ENCODE measurements at regions not wholly inside any gene's neighbourhood (a gene's known extent, or its start where the extent isn't known, plus 50 kb on each side); places are given as distances from the start of the nearest gene placed in this dataset.
"Not testable (repeated sequence)": the region's sequence is repeated elsewhere in the genome, so short reads cannot be mapped to it uniquely, and the experiment has no call there.

- ATAC-seq (replicated peaks); H3K36me3 Mint-ChIP-seq (ENCODE audit: insufficient read depth); H3K4me3 Mint-ChIP-seq; H3K4me1 Mint-ChIP-seq (ENCODE audit: low read depth in 2 of 2); H3K27ac Mint-ChIP-seq; DNase-seq; H3K9me3 Mint-ChIP-seq: not testable (repeated sequence)
- peaks cover 25 to 30% of the 10 kb centered on the region in 2 donors for H3K27me3 Mint-ChIP-seq
Measured at GRCh38 chr7:142448857-142449256, 191.0 kb upstream of the PRSS58 start.

- Mint-ChIP-seq H3K27me3 (peaks cover 22 to 23% of the 10 kb centered on the region in 2 donors), H3K4me3 (no peak overlapping the region), H3K4me1 (ENCODE audit: low read depth in 2 of 2) (peaks cover 0 to 10% of the 10 kb centered on the region in 2 donors), H3K9me3 (no peaks in the 10 kb centered on the region), H3K36me3 (ENCODE audit: insufficient read depth) (peaks cover 3% of the 10 kb centered on the region), H3K27ac (no peak overlapping the region)
- ATAC-seq (replicated peaks) (no peak), DNase-seq (no peak)
Measured at GRCh38 chr7:142447762-142448161, 189.9 kb upstream of the PRSS58 start.

- Mint-ChIP-seq H3K9me3 (no peaks in the 10 kb centered on the region), H3K4me1 (ENCODE audit: low read depth in 2 of 2) (peaks cover 0 to 20% of the 10 kb centered on the region in 2 donors), H3K36me3 (ENCODE audit: insufficient read depth) (no peaks in the 10 kb centered on the region), H3K27me3 (peaks cover 9 to 11% of the 10 kb centered on the region in 2 donors), H3K27ac (peak overlapping the region; percentile 54 to 68), H3K4me3 (no peak overlapping the region)
- DNase-seq (peak in 1 of 3 experiments; percentile 20), ATAC-seq (replicated peaks) (peak; percentile 51)
Measured at GRCh38 chr7:142445019-142445686, 187.3 kb upstream of the PRSS58 start.

DNA sequence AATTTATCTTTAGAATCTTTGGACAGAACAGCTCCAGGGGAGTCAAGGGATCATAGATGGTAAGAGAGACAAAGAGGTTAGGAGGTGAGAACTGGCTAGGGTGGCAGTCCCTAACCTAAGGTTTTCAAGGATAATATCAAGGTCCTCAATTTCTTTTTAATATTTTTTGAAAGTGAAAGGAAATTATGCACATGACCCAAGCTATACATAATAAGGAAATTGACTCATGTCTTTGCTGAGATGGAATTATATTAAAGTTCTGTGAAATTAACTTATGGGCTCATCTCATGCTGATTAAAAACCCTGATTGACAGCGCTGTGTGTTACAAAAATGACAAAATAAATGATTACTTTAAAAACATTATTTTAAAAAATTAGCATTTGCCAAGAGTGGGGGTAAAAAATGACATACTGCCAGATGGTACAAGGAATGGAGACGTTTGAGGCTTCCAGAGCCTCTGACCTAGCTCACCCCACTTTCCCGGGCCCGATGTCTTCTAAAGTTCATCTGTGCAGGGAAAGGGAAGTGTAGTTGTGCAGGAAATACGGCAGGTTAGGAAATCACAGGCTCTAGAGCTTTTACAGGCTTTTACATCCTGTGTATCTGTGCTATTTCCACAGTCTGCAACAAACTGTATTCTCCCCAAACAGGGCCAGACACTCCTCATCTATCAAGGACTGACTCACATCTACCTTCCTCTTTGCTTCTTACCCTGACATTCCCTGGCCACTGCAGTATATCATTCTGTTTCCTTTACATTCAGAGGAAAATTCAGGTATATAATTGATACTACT is 185.6 kb upstream of the PRSS58 start:
- Mint-ChIP-seq H3K9me3 (no peaks in the 10 kb centered on the region), H3K36me3 (ENCODE audit: insufficient read depth) (peaks cover under 1% of the 10 kb centered on the region), H3K27ac (no peak overlapping the region), H3K27me3 (peaks cover 6 to 9% of the 10 kb centered on the region in 2 donors), H3K4me1 (ENCODE audit: low read depth in 2 of 2) (peaks cover 0 to 24% of the 10 kb centered on the region in 2 donors), H3K4me3 (no peak overlapping the region)
- no peak for DNase-seq
- ATAC-seq (replicated peaks) = no peak

DNA sequence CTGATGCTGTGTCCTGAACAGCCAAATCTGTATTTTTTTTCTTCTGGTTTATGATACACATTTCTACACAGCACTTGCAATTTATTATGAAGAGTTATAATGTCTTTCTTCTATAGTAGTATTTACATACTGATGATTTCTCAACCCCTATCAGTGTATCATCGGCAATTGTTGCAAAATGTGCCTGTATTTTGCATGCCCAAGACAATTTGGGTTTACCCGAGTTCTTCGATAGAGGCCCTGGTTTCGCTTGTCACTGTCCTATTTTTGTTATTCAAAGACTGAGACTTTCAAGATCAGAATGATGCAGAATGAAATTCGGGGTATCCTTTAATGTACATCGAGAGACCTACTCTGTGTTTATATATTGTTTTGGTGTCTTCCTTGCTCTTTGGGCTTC is 184.5 kb upstream of the PRSS58 start:
- Mint-ChIP-seq H3K27ac (peak overlapping the region in 1 of 2 donors; percentile 0), H3K4me3 (no peak overlapping the region), H3K9me3 (no peaks in the 10 kb centered on the region), H3K4me1 (ENCODE audit: low read depth in 2 of 2) (peaks cover 0 to 26% of the 10 kb centered on the region in 2 donors), H3K36me3 (ENCODE audit: insufficient read depth) (peaks cover 3% of the 10 kb centered on the region), H3K27me3 (peaks cover 3 to 9% of the 10 kb centered on the region in 2 donors)
- no peak for DNase-seq
- no peak for ATAC-seq (replicated peaks)

GRCh38 chr7:142440906-142441411 is 183.1 kb upstream of the PRSS58 start:
- DNase-seq (no peak), ATAC-seq (replicated peaks) (peak; percentile 35)
- peaks cover 0 to 9% of the 10 kb centered on the region in 2 donors for H3K27me3 Mint-ChIP-seq
- H3K9me3 Mint-ChIP-seq = no peaks in the 10 kb centered on the region
- H3K27ac Mint-ChIP-seq = no peak overlapping the region
- H3K4me1 Mint-ChIP-seq (ENCODE audit: low read depth in 2 of 2) = peaks cover 0 to 26% of the 10 kb centered on the region in 2 donors
- peaks cover 3% of the 10 kb centered on the region for H3K36me3 Mint-ChIP-seq (ENCODE audit: insufficient read depth)
- no peak overlapping the region for H3K4me3 Mint-ChIP-seq

DNA sequence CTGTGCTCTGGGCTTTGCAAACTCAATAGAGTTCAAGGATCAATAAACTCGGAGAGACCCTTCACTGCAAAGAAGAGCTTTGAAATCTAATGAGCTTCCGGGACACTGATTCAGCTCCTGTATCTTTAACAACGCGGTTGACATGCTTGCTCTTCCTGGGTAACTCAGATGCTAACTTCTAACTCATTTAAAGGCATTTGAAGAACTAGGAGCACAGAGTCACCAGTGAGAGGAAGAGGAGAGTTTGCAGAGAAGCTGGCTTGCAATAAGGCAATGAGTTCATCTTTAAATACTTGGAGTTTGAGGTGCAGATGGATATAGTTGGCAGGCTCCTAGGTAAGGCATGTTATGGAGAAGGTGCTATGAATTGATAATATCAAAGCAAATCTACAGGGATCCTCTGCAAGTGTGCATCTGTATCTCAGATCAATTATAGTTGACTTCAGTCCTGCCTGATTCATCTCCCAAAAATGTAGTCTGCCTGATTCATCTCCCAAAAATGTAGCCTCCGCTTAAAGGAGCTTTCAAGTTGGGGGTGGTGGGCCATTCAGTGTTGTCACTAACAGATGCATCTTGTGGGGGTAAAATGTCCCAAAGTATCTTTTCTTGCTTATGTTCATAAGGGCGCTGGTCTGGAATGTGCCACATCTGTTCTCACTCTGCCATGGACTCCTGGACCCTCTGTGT is 182.5 kb upstream of the PRSS58 start:
- peaks cover 3% of the 10 kb centered on the region for H3K36me3 Mint-ChIP-seq (ENCODE audit: insufficient read depth)
- no peaks in the 10 kb centered on the region for H3K9me3 Mint-ChIP-seq
- peaks cover 0 to 8% of the 10 kb centered on the region in 2 donors for H3K27me3 Mint-ChIP-seq
- no peak overlapping the region for H3K4me3 Mint-ChIP-seq
- DNase-seq (no peak), ATAC-seq (replicated peaks) (no peak)
- H3K4me1 Mint-ChIP-seq (ENCODE audit: low read depth in 2 of 2) = peaks cover 4 to 27% of the 10 kb centered on the region in 2 donors
- no peak overlapping the region for H3K27ac Mint-ChIP-seq

DNA sequence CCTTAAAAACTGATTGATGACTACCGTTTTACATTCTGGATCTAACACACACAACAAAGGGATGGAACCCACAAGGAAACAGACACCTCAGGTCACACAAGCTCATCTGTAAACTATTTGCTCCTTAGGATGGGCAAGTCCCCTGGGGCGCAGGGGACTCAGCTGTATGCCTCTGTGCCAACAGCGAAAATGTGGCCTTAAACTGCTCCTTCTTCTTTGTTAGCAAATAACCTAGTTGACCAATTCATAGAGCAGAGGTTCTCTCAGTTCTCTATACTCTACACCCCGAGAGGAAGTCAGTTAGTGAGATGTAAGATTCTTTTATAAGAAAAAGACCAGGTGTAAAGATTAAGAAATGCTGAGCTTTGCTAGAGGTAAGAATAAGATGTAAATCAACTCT is 181.9 kb upstream of the PRSS58 start:
- ATAC-seq (replicated peaks) = no peak
- Mint-ChIP-seq H3K27me3 (peaks cover 0 to 2% of the 10 kb centered on the region in 2 donors), H3K9me3 (no peaks in the 10 kb centered on the region), H3K4me1 (ENCODE audit: low read depth in 2 of 2) (peaks cover 4 to 21% of the 10 kb centered on the region in 2 donors), H3K36me3 (ENCODE audit: insufficient read depth) (peaks cover 3% of the 10 kb centered on the region), H3K27ac (no peak overlapping the region), H3K4me3 (no peak overlapping the region)
- no peak for DNase-seq

DNA sequence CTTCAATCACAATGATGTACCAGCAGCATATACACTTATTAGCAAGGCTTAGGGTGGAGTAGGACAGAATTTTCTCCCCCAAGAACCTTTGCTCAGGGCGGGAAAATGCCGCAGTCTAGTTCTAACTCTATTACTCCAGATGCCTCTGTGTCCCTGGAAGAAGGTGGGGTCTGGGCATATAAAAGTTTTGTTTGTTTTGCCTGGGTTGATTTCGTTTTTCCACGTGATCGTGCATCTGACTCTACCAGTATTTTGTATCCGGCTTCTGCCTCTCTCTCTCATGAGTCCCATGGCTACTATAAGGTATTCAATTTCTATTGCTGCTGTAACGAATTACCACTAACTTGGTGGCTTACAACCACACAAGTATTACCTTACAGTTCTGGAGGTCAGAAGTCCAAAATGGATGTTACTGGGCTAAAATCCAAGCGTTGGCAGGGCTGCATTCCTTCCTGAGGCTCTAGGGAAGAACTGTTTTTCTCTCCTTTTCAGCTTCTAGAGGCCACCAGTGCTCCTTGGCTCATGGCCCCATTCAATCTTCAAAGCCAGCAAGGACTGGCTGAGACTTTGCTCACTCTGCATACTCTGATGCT is 181.2 kb upstream of the PRSS58 start:
- H3K27ac Mint-ChIP-seq = no peak overlapping the region
- H3K4me3 Mint-ChIP-seq = no peak overlapping the region
- ATAC-seq (replicated peaks) (no peak), DNase-seq (no peak)
- peaks cover 4 to 22% of the 10 kb centered on the region in 2 donors for H3K4me1 Mint-ChIP-seq (ENCODE audit: low read depth in 2 of 2)
- no peaks in the 10 kb centered on the region for H3K9me3 Mint-ChIP-seq
- no peaks in the 10 kb centered on the region for H3K27me3 Mint-ChIP-seq
- H3K36me3 Mint-ChIP-seq (ENCODE audit: insufficient read depth) = peaks cover 3% of the 10 kb centered on the region

GRCh38 chr7:142438235-142438922 is 180.5 kb upstream of the PRSS58 start:
- ATAC-seq (replicated peaks) = no peak
- Mint-ChIP-seq H3K9me3 (no peaks in the 10 kb centered on the region), H3K27ac (peak overlapping the region in 1 of 2 donors; percentile 44), H3K4me3 (no peak overlapping the region), H3K4me1 (ENCODE audit: low read depth in 2 of 2) (peaks cover 4 to 22% of the 10 kb centered on the region in 2 donors), H3K36me3 (ENCODE audit: insufficient read depth) (peaks cover 3% of the 10 kb centered on the region), H3K27me3 (no peaks in the 10 kb centered on the region)
- no peak for DNase-seq

GRCh38 chr7:142437741-142438140 is 179.9 kb upstream of the PRSS58 start:
- DNase-seq (no peak), ATAC-seq (replicated peaks) (no peak)
- Mint-ChIP-seq H3K9me3 (no peaks in the 10 kb centered on the region), H3K27me3 (no peaks in the 10 kb centered on the region), H3K27ac (no peak overlapping the region), H3K36me3 (ENCODE audit: insufficient read depth) (peaks cover 3% of the 10 kb centered on the region), H3K4me1 (ENCODE audit: low read depth in 2 of 2) (peaks cover 4 to 19% of the 10 kb centered on the region in 2 donors), H3K4me3 (no peak overlapping the region)

GRCh38 chr7:142436601-142437000 is 178.7 kb upstream of the PRSS58 start:
- H3K4me1 Mint-ChIP-seq (ENCODE audit: low read depth in 2 of 2) = peaks cover 4 to 18% of the 10 kb centered on the region in 2 donors
- ATAC-seq (replicated peaks) (no peak), DNase-seq (no peak)
- no peak overlapping the region for H3K27ac Mint-ChIP-seq
- no peaks in the 10 kb centered on the region for H3K27me3 Mint-ChIP-seq
- H3K36me3 Mint-ChIP-seq (ENCODE audit: insufficient read depth) = peaks cover 3% of the 10 kb centered on the region
- H3K9me3 Mint-ChIP-seq = no peaks in the 10 kb centered on the region
- H3K4me3 Mint-ChIP-seq = no peak overlapping the region
